HS-27A (cell line): ENCODE measurements at regions not wholly inside any gene's neighbourhood (a gene's known extent, or its start where the extent isn't known, plus 50 kb on each side); places are given as distances from the start of the nearest gene placed in this dataset.
"Not testable (repeated sequence)": the region's sequence is repeated elsewhere in the genome, so short reads cannot be mapped to it uniquely, and the experiment has no call there.

Experiments used
- DNase-seq: peaks from one replicate; pipeline ENCODE4 v3.0.0-alpha.2; 2012; ENCODE audit warnings: low read depth, missing footprints

- DNase-seq: no peak
These were observed 84.1 kb upstream of the ASB18 start for GRCh38 chr2:236348279-236348678.

GRCh38 chr2:236348976-236349375 is 84.8 kb upstream of the ASB18 start:
- DNase-seq: no peak

GRCh38 chr2:236350426-236350825 is 86.2 kb upstream of the ASB18 start:
- DNase-seq: no peak

GRCh38 chr2:236351966-236352525 is 87.8 kb upstream of the ASB18 start:
- no peak for DNase-seq

- DNase-seq: no peak
These were observed 88.8 kb upstream of the ASB18 start for GRCh38 chr2:236352761-236353593.

GRCh38 chr2:236353594-236353942 is 89.4 kb upstream of the ASB18 start:
- no peak for DNase-seq

- DNase-seq: no peak
These were observed 90.1 kb upstream of the ASB18 start for GRCh38 chr2:236354056-236354940.

- no peak for DNase-seq
These were observed 90.9 kb upstream of the ASB18 start for GRCh38 chr2:236354973-236355595.

- no peak for DNase-seq
These were observed 91.7 kb upstream of the ASB18 start for GRCh38 chr2:236355911-236356310.

- not testable (repeated sequence) for DNase-seq
These were observed 92.1 kb upstream of the ASB18 start for GRCh38 chr2:236356321-236356720.

- DNase-seq: not testable (repeated sequence)
These were observed 94.3 kb upstream of the ASB18 start for GRCh38 chr2:236358482-236358881.

GRCh38 chr2:236359426-236360045 is 95.3 kb upstream of the ASB18 start:
- no peak for DNase-seq

GRCh38 chr2:236360496-236360895 is 96.3 kb upstream of the ASB18 start:
- DNase-seq: no peak

GRCh38 chr2:236363711-236364277 is 99.6 kb upstream of the ASB18 start:
- no peak for DNase-seq

- no peak for DNase-seq
These were observed 101.2 kb upstream of the ASB18 start for GRCh38 chr2:236365258-236366048.

GRCh38 chr2:236366049-236366387 is 101.8 kb upstream of the ASB18 start:
- no peak for DNase-seq

- no peak for DNase-seq
These were observed 102.2 kb upstream of the ASB18 start for GRCh38 chr2:236366397-236366796.

- no peak for DNase-seq
These were observed 103.5 kb upstream of the ASB18 start for GRCh38 chr2:236367506-236368289.

GRCh38 chr2:236369661-236370062 is 105.5 kb upstream of the ASB18 start:
- DNase-seq: no peak

- DNase-seq: no peak
These were observed 106.7 kb upstream of the ASB18 start for GRCh38 chr2:236370847-236371409.
